Hepatocyte (in vitro differentiated cells): ENCODE measurements at regions not wholly inside any gene's neighbourhood (a gene's known extent, or its start where the extent isn't known, plus 50 kb on each side); places are given as distances from the start of the nearest gene placed in this dataset.

Experiments used
- DNase-seq: peaks from one replicate; pipeline ENCODE4 v3.0.0-alpha.2; 2016; ENCODE audit warnings: low spot score
- H2AFZ ChIP-seq: fragments of 200-600 bp; sonication (generic); 2 replicates; pipeline ENCODE4 v1.6.0; 2016; ENCODE audit warnings: antibody characterized with exemption, mild to moderate bottlenecking
- H3K27ac ChIP-seq: fragments of 200-600 bp; sonication (generic); 2 replicates; pipeline ENCODE4 v1.5.1; 2016; ENCODE audit warnings: mild to moderate bottlenecking
- H3K27me3 ChIP-seq: fragments of 200-600 bp; sonication (generic); 2 replicates; pipeline ENCODE4 v1.6.1; 2016
- H3K36me3 ChIP-seq: fragments of 200-600 bp; sonication (generic); replicated peaks from 2 replicates; pipeline ENCODE4 v1.5.1; 2016; ENCODE audit warnings: low read depth; ENCODE audit not compliant: insufficient read depth
- H3K4me1 ChIP-seq: fragments of 200-600 bp; sonication (generic); 2 replicates; pipeline ENCODE4 v1.5.1; 2016; ENCODE audit warnings: mild to moderate bottlenecking, moderate library complexity; ENCODE audit not compliant: insufficient read depth
- H3K4me2 ChIP-seq: fragments of 200-600 bp; sonication (generic); 2 replicates; pipeline ENCODE4 v1.6.0; 2016
- H3K4me3 ChIP-seq: fragments of 200-600 bp; sonication (generic); 2 replicates; pipeline ENCODE4 v1.5.1; 2016; ENCODE audit warnings: mild to moderate bottlenecking
- H3K79me2 ChIP-seq: fragments of 200-600 bp; sonication (generic); 2 replicates; pipeline ENCODE4 v1.6.0; 2017; ENCODE audit warnings: mild to moderate bottlenecking
- H3K9me2 ChIP-seq: fragments of 200-600 bp; sonication (generic); replicated peaks from 2 replicates; pipeline ENCODE4 v1.6.0; 2017; ENCODE audit warnings: mild to moderate bottlenecking; ENCODE audit not compliant: insufficient read depth
- H3K9me3 ChIP-seq: fragments of 200-600 bp; sonication (generic); 2 replicates; pipeline ENCODE4 v1.5.1; 2016; ENCODE audit warnings: low read depth, mild to moderate bottlenecking
- H4K20me1 ChIP-seq: fragments of 200-600 bp; sonication (generic); 2 replicates; pipeline ENCODE4 v1.6.0; 2016; ENCODE audit warnings: mild to moderate bottlenecking; ENCODE audit not compliant: insufficient read depth, poor library complexity, severe bottlenecking
- CTCF ChIP-seq: fragments of 200-600 bp; sonication (generic); IDR thresholded peaks from 2 replicates; pipeline ENCODE4 v1.5.1; 2016; ENCODE audit warnings: antibody characterized with exemption, mild to moderate bottlenecking; ENCODE audit not compliant: poor library complexity
- EZH2 ChIP-seq: fragments of 200-600 bp; sonication (generic); IDR thresholded peaks from 2 replicates; pipeline ENCODE4 v1.6.1; 2016; ENCODE audit warnings: antibody characterized with exemption, mild to moderate bottlenecking, borderline replicate concordance
- EZH2phosphoT487 ChIP-seq: fragments of 200-600 bp; sonication (generic); IDR thresholded peaks from one replicate; pipeline ENCODE4 v1.6.1; 2018; ENCODE audit warnings: antibody characterized with exemption, mild to moderate bottlenecking, low read depth, moderate library complexity; ENCODE audit not compliant: unreplicated experiment, severe bottlenecking
- WGBS: methylation state at CpG from one replicate; pipeline ENCODE4 v1.1.6; 2016; ENCODE audit warnings: low lambda C conversion rate; ENCODE audit errors: missing lambda C conversion rate; 5-methylcytosine and 5-hydroxymethylcytosine counted together

GRCh38 chr22:48222742-48223487 is 1460.5 kb downstream of the TBC1D22A start:
- WGBS = 84% methylated on average over 13 of the region's 13 CpGs
- no peaks in the 10 kb centered on the region for H4K20me1 ChIP-seq
- no peaks in the 10 kb centered on the region for H3K36me3 ChIP-seq
- no peak overlapping the region for H2AFZ ChIP-seq
- H3K4me3 ChIP-seq = no peak overlapping the region
- no peak overlapping the region for H3K27ac ChIP-seq
- no peaks in the 10 kb centered on the region for H3K27me3 ChIP-seq
- H3K9me2 ChIP-seq = no peaks in the 10 kb centered on the region
- H3K9me3 ChIP-seq = no peaks in the 10 kb centered on the region
- no peaks in the 10 kb centered on the region for H3K4me1 ChIP-seq
- no peak overlapping the region for H3K4me2 ChIP-seq
- H3K79me2 ChIP-seq = no peaks in the 10 kb centered on the region
- no peak for TF ChIP-seq EZH2phosphoT487
- no peak for TF ChIP-seq CTCF
- TF ChIP-seq EZH2 = no peak
- DNase-seq = no peak

GRCh38 chr22:48218889-48219420 is 1456.5 kb downstream of the TBC1D22A start:
- WGBS = 61% methylated on average over 7 of the region's 7 CpGs
- Histone ChIP-seq H3K27me3 (no peaks in the 10 kb centered on the region), H3K4me2 (no peak overlapping the region), H3K79me2 (no peaks in the 10 kb centered on the region), H3K9me2 (no peaks in the 10 kb centered on the region), H3K36me3 (no peaks in the 10 kb centered on the region), H3K4me3 (no peak overlapping the region), H3K4me1 (no peaks in the 10 kb centered on the region), H3K27ac (no peak overlapping the region), H2AFZ (no peak overlapping the region), H3K9me3 (no peaks in the 10 kb centered on the region), H4K20me1 (no peaks in the 10 kb centered on the region)
- TF ChIP-seq CTCF (no peak), EZH2phosphoT487 (no peak), EZH2 (no peak)
- DNase-seq = no peak

GRCh38 chr22:48217596-48217995 is 1455.1 kb downstream of the TBC1D22A start:
- Histone ChIP-seq H3K4me2 (no peak overlapping the region), H3K4me3 (no peak overlapping the region), H3K36me3 (no peaks in the 10 kb centered on the region), H3K9me3 (no peaks in the 10 kb centered on the region), H2AFZ (no peak overlapping the region), H3K27ac (no peak overlapping the region), H4K20me1 (no peaks in the 10 kb centered on the region), H3K9me2 (no peaks in the 10 kb centered on the region), H3K27me3 (no peaks in the 10 kb centered on the region), H3K4me1 (no peaks in the 10 kb centered on the region), H3K79me2 (no peaks in the 10 kb centered on the region)
- DNase-seq = no peak
- TF ChIP-seq EZH2phosphoT487 (no peak), EZH2 (no peak), CTCF (no peak)
- 91% methylated on average over 11 of the region's 11 CpGs for WGBS
